ENCODE measurements at regions not wholly inside any gene's neighbourhood (a gene's known extent, or its start where the extent isn't known, plus 50 kb on each side); places are given as distances from the start of the nearest gene placed in this dataset.

DNA sequence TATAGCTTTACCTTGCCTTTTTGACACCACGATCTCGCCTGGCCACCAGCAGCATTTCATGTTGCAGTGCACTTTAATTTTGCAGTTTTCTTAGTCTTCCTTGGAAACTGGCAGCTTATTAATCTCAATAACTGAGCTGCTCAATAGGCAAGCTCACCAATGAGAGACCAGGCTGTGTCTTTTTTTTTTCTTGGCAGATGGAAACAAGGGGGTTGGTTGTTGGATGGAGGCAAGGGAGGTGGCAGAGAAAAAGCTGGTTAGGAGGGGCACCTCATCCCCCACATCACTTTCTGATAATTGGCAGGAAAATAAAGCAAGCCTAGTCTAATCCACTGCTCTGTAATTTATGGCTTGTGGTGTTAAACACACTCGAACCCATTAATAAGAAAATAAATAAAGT lies 324.5 kb upstream of the WWC1 start:
- DNase-seq, result no peak

- DNase-seq, result no peak
These were observed 323.8 kb upstream of the WWC1 start for GRCh38 chr5:167967494-167968177.

DNA sequence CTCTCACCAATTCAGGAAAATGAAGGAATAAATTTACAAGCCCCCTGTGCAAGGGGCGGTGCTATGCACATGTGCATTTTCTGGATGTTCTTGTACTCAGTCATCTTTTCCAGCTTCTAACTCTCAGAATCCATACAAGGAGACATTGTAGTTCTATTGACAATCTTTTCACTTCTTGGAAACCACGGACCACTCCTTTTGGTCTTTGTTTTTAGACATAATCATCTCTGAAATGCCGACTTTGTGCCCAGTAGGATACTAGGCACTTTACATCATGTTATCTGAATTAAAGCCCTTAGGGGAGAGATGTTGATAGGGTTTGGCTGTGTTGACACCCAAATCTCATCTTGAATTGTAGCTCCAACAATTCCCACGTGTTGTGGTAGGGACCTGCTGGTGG lies 322.6 kb upstream of the WWC1 start:
- DNase-seq, result no peak

DNA sequence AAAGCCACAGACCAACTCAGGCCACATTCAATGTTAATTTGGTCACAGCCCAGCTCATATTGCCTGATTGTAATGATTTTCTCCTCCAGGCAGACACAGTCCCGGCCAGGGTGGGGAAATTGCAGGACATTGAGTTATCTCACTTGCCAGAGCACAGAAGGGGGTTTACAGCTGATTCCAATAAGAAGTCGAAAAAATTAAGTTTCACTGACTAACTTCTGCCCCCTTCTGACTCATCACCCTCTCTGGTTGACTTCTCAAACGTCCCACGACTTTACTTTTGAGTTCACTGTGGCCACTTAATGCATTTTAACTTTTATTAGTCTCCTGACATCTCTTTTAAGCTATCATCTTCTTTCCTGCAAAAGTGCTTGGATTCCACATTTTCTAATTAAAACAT lies 321.4 kb upstream of the WWC1 start:
- no peak for DNase-seq

- no peak for DNase-seq
These were observed 319.7 kb upstream of the WWC1 start for GRCh38 chr5:167971706-167972105.

- DNase-seq, result no peak
These were observed 318.3 kb upstream of the WWC1 start for GRCh38 chr5:167973126-167973525.

- no peak for DNase-seq
These were observed 306.5 kb upstream of the WWC1 start for GRCh38 chr5:167984951-167985350.

- DNase-seq, result no peak
These were observed 306.1 kb upstream of the WWC1 start for GRCh38 chr5:167985373-167985772.

- no peak for DNase-seq
These were observed 303.8 kb upstream of the WWC1 start for GRCh38 chr5:167987490-167988280.

GRCh38 chr5:167992868-167993267 lies 298.6 kb upstream of the WWC1 start:
- no peak for DNase-seq

GRCh38 chr5:167993771-167994170 lies 297.7 kb upstream of the WWC1 start:
- DNase-seq, result no peak

- no peak for DNase-seq
These were observed 295.5 kb upstream of the WWC1 start for GRCh38 chr5:167995844-167996425.

GRCh38 chr5:167998148-167998767 lies 293.2 kb upstream of the WWC1 start:
- no peak for DNase-seq

DNA sequence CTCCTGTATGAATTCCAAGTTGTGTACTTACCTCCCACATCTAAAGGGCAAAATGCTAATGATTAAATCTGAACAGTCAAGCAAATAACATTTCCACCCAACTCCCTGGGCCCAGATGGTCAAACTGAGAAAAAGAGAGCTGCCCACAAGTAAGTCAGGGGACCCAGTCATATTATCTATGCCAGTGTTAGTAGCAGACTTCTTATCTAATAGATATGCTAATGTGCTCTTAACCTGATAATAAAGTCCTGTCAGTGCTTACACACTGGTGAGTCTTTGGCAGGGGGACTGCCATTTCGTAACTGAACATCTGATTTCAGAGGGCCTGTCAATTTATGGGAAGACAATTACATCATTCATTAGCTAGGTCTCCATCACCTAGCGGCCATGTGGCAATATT lies 292.3 kb upstream of the WWC1 start:
- DNase-seq, result no peak

DNA sequence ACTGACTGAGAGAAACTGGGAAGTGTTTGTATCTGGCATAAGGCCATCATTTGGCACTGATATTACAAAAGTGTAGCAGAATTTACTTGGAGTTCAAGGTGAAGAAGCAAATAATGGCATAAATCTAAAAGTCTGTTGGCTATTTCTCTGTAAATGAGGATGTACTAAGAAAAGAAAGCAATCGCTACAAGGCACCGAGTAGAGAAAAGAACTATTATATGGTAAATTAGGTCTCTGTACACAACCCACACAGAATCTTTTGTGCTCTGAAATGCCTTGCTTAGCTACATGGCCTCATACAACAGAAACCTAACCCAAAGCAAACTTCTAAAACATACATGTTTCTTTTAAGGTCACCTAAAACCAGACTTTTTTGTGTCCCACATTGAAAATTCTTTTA lies 290.1 kb upstream of the WWC1 start:
- no peak for DNase-seq

DNA sequence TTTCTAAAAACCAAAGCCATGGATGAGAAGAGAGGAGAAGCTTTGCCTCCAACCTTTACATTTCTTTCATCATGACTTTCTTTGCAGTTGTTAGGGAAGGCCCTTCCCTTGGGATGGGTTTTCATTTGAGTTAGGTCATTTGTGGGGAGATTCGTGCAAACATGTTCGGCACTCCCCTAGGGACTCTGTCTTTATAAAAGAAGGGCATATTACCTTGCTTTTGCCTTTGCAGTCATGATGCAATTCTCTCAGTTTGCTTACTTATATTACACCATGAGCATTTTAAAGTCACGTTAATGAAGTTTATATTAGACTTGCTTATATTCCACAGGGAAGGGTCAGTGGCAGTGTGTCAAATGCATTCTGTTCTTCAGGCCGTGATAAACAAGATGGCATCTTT lies 289.3 kb upstream of the WWC1 start:
- no peak for DNase-seq

GRCh38 chr5:168005093-168005492 lies 286.4 kb upstream of the WWC1 start:
- no peak for DNase-seq

DNA sequence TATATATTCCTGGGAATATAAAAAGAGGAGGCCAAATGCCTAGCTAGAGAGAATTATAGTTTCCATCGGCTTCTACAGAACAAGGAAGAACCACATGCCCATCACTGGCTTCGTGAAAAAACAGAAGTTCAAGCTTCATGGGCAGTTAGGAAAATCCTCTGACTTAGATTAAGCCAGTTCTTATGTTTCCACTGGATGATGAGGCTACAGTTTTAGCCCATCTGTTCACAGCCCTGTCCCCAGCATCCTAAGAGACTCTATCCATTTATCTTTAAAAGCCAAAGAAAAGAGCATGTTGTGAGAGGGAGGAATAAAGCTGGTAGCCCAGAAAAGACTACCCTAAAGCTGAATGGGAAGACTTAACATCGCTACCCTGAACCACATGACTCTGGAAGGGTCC lies 285.5 kb upstream of the WWC1 start:
- no peak for DNase-seq

DNA sequence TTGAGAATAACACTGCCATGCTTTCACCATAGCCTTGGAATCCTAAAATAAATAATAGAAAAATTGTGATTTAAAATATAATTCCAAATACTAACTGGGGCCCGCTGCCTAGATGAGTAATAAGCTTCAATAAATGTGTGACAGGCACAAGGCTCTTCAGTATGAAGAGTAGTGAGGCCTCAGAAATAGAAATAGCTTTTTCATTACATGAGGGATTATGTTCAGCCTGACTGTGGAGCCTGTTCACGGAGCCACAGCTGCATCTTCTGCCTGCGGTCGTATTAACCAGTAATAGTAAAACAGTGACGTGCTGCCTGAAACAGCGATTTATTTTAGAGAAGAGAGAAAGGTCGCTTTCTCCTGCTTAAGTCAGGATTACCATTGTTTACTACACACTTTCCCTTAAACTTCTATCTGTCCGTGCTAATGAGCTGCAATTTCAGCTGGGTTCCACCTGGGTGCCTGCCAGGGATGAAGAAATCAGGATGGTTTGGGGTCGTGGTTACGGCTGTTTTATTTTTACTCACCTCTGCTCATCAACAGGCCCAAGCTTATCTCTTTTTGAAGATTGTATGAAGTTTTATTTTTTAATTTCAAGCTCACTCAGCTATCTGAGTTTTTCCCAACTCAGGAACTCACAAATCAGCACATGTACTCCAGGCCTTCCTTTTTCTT lies 284.9 kb upstream of the WWC1 start:
- no peak for DNase-seq

DNA sequence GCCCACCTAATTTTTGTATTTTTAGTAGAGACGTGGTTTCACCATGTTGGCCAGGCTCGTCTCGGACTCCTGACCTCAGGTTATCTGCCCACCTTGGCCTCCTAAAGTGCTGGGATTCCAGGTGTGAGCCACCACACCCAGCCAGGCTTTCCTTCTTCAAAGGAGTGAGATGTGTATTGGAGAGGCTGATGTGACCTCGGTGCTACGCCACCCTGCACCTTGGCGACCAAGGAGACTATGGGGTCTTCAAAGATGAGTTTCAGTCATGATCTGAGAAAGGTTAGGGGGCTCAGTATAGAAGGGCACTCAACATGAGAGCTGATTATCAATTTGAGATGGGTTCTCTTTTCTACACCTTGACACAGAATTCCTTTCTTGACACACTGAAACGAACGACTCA lies 284.2 kb upstream of the WWC1 start:
- DNase-seq, result no peak

DNA sequence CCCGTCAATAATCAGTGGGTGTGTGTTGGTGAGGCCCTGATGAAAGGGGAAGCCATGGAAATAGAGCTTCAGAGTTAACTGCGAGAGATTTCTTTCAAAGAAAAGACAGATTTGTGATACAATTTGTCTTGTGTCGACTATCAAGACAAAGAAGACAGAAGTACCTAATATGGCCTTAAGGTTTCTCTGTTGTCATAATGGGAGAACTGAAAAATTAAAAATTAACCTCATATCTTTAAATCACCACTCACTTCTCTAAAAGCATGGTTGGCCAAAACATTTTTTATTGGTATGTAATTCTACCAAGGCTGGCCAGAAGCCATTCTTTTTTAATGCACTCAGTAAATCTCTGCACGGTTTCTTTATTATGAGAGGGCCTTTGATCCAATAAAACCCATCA lies 282.9 kb upstream of the WWC1 start:
- no peak for DNase-seq

GRCh38 chr5:168011096-168011495 lies 280.3 kb upstream of the WWC1 start:
- DNase-seq, result no peak

GRCh38 chr5:168012006-168012405 lies 279.4 kb upstream of the WWC1 start:
- DNase-seq, result no peak
